Stimulated activated CD4-positive, alpha-beta T cell treated with anti-CD3 and anti-CD28 coated beads, Interleukin-1b, Interleukin-23, amount 100 ng/mL, for 48 hours (primary cell): ENCODE measurements at regions not wholly inside any gene's neighbourhood (a gene's known extent, or its start where the extent isn't known, plus 50 kb on each side); places are given as distances from the start of the nearest gene placed in this dataset.

ENCODE experiments used
- DNase-seq: peaks from one replicate; pipeline ENCODE4 v3.0.0-alpha.2; 2020

GRCh38 chr4:10173754-10174749, 57.5 kb upstream of the WDR1 start:
- DNase-seq = no peak

DNA sequence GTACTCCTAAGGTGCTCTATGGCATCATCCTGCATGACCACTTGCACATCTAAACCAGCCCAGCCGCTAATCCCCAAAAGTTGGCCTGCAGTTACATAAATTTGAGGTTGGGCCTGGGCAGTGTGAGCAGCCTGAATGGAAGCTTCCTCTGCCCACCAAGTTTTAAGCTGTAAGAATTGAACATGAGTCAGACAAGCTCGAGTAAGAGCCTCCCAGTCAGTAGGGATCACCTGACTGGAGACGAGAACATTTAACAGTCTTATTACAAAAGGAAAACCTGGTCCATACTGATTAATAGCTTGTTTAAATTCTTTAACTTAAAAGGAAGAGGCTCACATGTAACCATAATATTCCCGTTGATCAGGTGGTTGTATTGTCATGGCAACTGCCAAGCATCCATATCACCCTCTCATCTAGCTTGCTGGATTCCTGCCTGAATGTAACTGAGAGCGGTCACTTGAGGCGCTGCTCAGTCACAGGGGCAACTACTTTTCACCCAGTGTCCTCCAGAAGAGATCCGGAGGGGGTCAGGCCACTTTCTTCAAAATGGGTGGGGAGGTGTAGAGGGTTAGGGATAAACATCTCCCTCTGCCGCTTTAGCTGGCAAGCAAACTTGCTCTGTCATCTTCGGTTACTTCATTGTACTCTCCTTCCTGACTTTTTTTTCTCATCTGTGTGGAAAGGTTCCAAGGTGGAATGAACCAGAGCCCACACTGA, 56.6 kb upstream of the WDR1 start:
- DNase-seq = no peak

GRCh38 chr4:10172278-10172921, 55.8 kb upstream of the WDR1 start:
- DNase-seq = no peak

DNA sequence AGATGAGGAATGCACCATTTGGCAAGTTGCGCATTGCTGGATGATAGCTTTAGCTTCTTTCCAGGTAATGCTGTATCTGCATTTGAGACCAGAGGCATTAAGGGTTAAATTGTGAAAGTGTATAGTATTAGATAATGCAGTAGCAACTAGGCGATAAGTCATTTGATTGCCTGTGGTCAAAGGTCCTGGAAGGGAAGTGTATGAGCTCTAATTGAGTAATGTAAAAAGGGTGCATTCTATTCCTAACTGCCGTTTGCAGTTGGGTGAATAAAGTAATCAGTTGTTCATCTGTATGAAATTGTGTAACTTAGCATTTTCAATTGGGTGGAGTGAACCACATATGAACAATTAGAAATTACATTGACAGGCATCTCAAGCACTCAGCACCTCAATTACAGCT, 54.5 kb upstream of the WDR1 start:
- no peak for DNase-seq

DNA sequence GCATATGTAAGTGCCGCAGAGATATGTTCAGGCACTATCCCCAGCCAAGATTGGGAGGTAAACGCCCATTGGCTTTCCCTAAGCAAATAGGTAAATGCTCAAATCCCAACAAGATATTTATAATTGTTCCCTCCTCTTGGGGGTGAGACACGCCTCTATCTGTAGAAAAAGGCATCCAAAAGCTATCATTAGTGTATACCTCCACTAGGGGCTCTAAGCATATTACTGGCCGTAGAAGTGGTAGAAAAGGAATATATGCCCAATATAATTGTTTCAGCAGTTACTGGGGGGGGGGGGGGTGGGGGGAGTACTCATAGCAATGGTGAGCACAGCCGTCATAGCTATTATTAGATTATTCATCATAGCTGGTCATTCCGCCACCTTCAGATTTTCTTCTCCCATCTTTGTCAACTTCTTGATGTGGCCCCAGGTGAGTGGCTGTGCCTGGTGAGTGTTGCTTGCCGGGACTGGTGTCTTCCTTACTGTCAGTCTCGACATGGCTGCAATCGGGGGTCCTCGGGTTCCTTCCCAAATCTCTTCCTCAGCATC, 53.3 kb upstream of the WDR1 start:
- DNase-seq = no peak

DNA sequence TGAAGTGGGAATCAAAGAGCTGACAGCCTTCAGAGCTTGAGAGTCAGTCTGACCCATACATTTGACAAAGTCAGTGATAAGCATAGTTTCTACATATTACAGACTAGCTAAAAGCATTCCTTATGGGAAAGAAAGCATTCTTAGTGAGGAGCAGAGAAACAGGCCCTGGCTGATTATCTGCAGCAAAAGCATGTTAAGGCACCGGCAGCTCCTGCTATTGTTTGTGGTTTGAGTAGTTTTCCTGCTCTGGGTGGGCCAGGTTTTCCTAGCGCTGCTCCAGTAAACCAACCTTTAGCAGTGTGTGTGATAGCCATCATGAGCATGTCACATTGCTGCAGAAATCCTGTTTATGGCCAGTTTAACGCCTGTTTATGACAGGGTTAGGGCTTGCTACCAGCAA, 51.6 kb upstream of the WDR1 start:
- DNase-seq = no peak

DNA sequence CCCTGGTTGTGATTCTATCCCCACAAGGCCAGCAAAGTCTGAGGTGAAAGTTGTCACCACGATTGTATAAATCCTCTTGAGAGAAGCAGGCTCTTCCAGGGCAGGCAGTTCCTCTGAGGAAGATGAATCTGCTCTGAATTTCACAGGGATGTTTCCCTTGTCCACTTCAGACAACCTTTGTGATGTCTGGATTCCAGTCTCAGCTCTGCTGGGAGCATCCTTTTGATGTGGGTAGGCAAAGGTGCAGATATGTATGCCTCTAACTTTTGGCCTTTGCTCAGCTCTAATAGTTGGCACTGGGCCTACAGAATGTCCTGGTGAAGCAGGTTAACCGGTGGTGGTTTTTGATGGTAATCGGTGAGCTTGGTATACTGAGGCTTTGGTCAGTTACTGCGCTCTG, 50.6 kb upstream of the WDR1 start:
- DNase-seq = no peak
